ENCODE measurements at regions not wholly inside any gene's neighbourhood (a gene's known extent, or its start where the extent isn't known, plus 50 kb on each side); places are given as distances from the start of the nearest gene placed in this dataset.

DNA sequence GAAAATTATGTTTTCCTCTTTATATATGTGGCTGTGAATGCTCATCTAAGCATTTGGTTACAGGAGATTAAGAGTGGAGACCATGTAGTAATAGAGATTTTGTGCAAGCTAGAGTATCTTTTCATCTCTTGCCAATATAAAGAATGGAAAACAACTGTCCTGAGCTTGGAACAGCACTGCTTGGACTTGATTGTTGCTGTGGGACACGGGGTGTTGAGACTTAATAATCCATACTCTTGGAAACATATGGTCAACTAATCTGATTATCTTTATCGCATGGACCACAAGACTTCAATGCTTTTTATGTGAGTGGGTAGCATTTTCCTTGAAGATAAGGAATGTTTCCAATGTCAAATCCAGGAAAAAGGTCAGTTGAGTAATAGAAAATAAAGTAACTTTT is 806.3 kb downstream of the DIPK2A start:
- TF ChIP-seq, protein P1, sequence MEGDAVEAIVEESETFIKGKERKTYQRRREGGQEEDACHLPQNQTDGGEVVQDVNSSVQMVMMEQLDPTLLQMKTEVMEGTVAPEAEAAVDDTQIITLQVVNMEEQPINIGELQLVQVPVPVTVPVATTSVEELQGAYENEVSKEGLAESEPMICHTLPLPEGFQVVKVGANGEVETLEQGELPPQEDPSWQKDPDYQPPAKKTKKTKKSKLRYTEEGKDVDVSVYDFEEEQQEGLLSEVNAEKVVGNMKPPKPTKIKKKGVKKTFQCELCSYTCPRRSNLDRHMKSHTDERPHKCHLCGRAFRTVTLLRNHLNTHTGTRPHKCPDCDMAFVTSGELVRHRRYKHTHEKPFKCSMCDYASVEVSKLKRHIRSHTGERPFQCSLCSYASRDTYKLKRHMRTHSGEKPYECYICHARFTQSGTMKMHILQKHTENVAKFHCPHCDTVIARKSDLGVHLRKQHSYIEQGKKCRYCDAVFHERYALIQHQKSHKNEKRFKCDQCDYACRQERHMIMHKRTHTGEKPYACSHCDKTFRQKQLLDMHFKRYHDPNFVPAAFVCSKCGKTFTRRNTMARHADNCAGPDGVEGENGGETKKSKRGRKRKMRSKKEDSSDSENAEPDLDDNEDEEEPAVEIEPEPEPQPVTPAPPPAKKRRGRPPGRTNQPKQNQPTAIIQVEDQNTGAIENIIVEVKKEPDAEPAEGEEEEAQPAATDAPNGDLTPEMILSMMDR (optimal IDR thresholded peaks at IDR 0.05 in 1 of 3, IDR thresholded peaks at IDR 0.05 in 1 of 3, conservative IDR thresholded peaks at IDR 0.05 in 1 of 3; ENCODE audit: extremely low read depth in 1 of 3, insufficient read depth in 2 of 3, low read length in 3 of 3) = no peak
- no peak for TF ChIP-seq EZH2 (IDR thresholded peaks at IDR 0.05; ENCODE audit: low read length)
- H2AFZ ChIP-seq (ENCODE audit: control insufficient read depth, low read length) = no peak overlapping the region
- dilution Hi-C loops (cut with MboI; ENCODE audit: extremely low pct_ligation_motif_present, low sequenced_read_pairs) = no loop called here

DNA sequence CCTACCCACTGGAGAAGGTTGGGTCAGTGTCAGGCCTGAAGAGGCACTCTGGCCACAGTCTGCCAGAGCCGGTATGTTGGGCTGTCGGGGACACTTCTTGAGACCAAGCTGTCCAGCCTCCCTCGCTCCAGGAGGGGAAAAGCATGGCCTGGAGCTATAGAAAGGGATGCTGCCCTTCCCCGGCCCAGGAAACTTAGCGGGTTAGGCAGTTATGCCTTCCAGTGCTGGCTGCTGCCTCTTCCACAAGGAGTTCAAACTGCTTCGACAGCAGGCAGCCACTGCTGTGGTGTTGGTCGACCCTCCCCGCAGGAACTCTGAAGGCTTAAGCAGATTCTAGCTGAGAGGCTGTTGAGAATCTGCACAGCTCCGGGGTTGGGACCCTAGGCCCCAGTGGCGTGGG is 819.4 kb downstream of the DIPK2A start:
- Histone ChIP-seq H3K4me1 (ENCODE audit: control insufficient read depth, extremely low read depth, insufficient read depth, low read length) (no peaks in the 10 kb centered on the region), H3K9me1 (ENCODE audit: control insufficient read depth, extremely low read depth, insufficient read depth, low read length) (no peaks in the 10 kb centered on the region), H4K20me1 (ENCODE audit: control insufficient read depth, extremely low read depth, insufficient read depth, low read length) (no peaks in the 10 kb centered on the region), H3K9ac (ENCODE audit: control insufficient read depth, extremely low read depth, insufficient read depth, low read length) (no peak overlapping the region), H3K79me2 (ENCODE audit: control insufficient read depth, insufficient read depth, low read length) (no peaks in the 10 kb centered on the region), H3K4me2 (ENCODE audit: control insufficient read depth, extremely low read depth, insufficient read depth, low read depth, low read length) (no peak overlapping the region), H3K27me3 (ENCODE audit: control insufficient read depth, extremely low read depth, insufficient read depth, low read length) (no peaks in the 10 kb centered on the region), H3K9me3 (ENCODE audit: control insufficient read depth, low read depth, low read length) (no peaks in the 10 kb centered on the region), H3K36me3 (ENCODE audit: control insufficient read depth in 2 of 2, extremely low read depth in 1 of 2, insufficient read depth in 2 of 2, low read length in 2 of 2) (no peaks in the 10 kb centered on the region), H3K27ac (ENCODE audit: control insufficient read depth, insufficient read depth, low read length) (no peak overlapping the region), H3K4me3 (ENCODE audit: control insufficient read depth in 2 of 3, extremely low read depth in 1 of 3, insufficient read depth in 2 of 3, low read depth in 1 of 3, low read length in 3 of 3) (no peak overlapping the region), H2AFZ (ENCODE audit: control insufficient read depth, low read length) (no peak overlapping the region)
- dilution Hi-C loops (cut with MboI; ENCODE audit: extremely low pct_ligation_motif_present, low sequenced_read_pairs) = no loop called here
- no peak for FAIRE-seq
- DNase-seq (ENCODE audit: low read depth, low spot score) = no peak
- no peak for TF ChIP-seq EZH2 (IDR thresholded peaks at IDR 0.05; ENCODE audit: low read length)
- TF ChIP-seq, protein P1 (optimal IDR thresholded peaks at IDR 0.05 in 1 of 3, IDR thresholded peaks at IDR 0.05 in 1 of 3, conservative IDR thresholded peaks at IDR 0.05 in 1 of 3; ENCODE audit: extremely low read depth in 1 of 3, insufficient read depth in 2 of 3, low read length in 3 of 3) = no peak

More for the DNA sequence above, 806.3 kb downstream of the DIPK2A start:
- H3K9me3 ChIP-seq (ENCODE audit: control insufficient read depth, low read depth, low read length) = no peaks in the 10 kb centered on the region
- no peak overlapping the region for H3K4me2 ChIP-seq (ENCODE audit: control insufficient read depth, extremely low read depth, insufficient read depth, low read depth, low read length)
- no peak for FAIRE-seq
- H3K9ac ChIP-seq (ENCODE audit: control insufficient read depth, extremely low read depth, insufficient read depth, low read length) = no peak overlapping the region
- H3K79me2 ChIP-seq (ENCODE audit: control insufficient read depth, insufficient read depth, low read length) = no peaks in the 10 kb centered on the region
- no peak for DNase-seq (ENCODE audit: low read depth, low spot score)
- no peak overlapping the region for H3K27ac ChIP-seq (ENCODE audit: control insufficient read depth, insufficient read depth, low read length)
- no peaks in the 10 kb centered on the region for H3K27me3 ChIP-seq (ENCODE audit: control insufficient read depth, extremely low read depth, insufficient read depth, low read length)
- H4K20me1 ChIP-seq (ENCODE audit: control insufficient read depth, extremely low read depth, insufficient read depth, low read length) = no peaks in the 10 kb centered on the region
- no peak overlapping the region for H3K4me3 ChIP-seq (ENCODE audit: control insufficient read depth in 2 of 3, extremely low read depth in 1 of 3, insufficient read depth in 2 of 3, low read depth in 1 of 3, low read length in 3 of 3)
- H3K4me1 ChIP-seq (ENCODE audit: control insufficient read depth, extremely low read depth, insufficient read depth, low read length) = no peaks in the 10 kb centered on the region
- H3K9me1 ChIP-seq (ENCODE audit: control insufficient read depth, extremely low read depth, insufficient read depth, low read length) = no peaks in the 10 kb centered on the region
- H3K36me3 ChIP-seq (ENCODE audit: control insufficient read depth in 2 of 2, extremely low read depth in 1 of 2, insufficient read depth in 2 of 2, low read length in 2 of 2) = no peaks in the 10 kb centered on the region
